DMS153 treated with DMSO at 0.1 percent for 48 hours (cell line): ENCODE measurements at regions not wholly inside any gene's neighbourhood (a gene's known extent, or its start where the extent isn't known, plus 50 kb on each side); places are given as distances from the start of the nearest gene placed in this dataset.

ENCODE experiments used
- DNase-seq: peaks from one replicate; lab custom pipeline; 2025; ENCODE audit not compliant: unreplicated experiment; lab: John Stamatoyannopoulos, UW

- no peak for DNase-seq
Observed at GRCh38 chr9:109880276-109881169, 100.5 kb downstream of the PALM2AKAP2 start.

GRCh38 chr9:109883623-109884022, 103.6 kb downstream of the PALM2AKAP2 start:
- no peak for DNase-seq

- no peak for DNase-seq
Observed at GRCh38 chr9:109886041-109886440, 106.0 kb downstream of the PALM2AKAP2 start.

GRCh38 chr9:109886617-109887016, 106.6 kb downstream of the PALM2AKAP2 start:
- DNase-seq: no peak

GRCh38 chr9:109887079-109887478, 107.1 kb downstream of the PALM2AKAP2 start:
- no peak for DNase-seq

GRCh38 chr9:109888695-109889094, 108.7 kb downstream of the PALM2AKAP2 start:
- no peak for DNase-seq

GRCh38 chr9:109889456-109889855, 109.5 kb downstream of the PALM2AKAP2 start:
- DNase-seq: peak; percentile 13

GRCh38 chr9:109893241-109893640, 113.2 kb downstream of the PALM2AKAP2 start:
- no peak for DNase-seq

- no peak for DNase-seq
Observed at GRCh38 chr9:109894473-109894872, 114.5 kb downstream of the PALM2AKAP2 start.

GRCh38 chr9:109894921-109895758, 115.1 kb downstream of the PALM2AKAP2 start:
- DNase-seq: no peak

- DNase-seq: no peak
Observed at GRCh38 chr9:109901201-109901600, 121.2 kb downstream of the PALM2AKAP2 start.

- peak; percentile 81 for DNase-seq
Observed at GRCh38 chr9:109903515-109904138, 123.6 kb downstream of the PALM2AKAP2 start.

- no peak for DNase-seq
Observed at GRCh38 chr9:109904666-109905065, 124.7 kb downstream of the PALM2AKAP2 start.

GRCh38 chr9:109905472-109905871, 125.5 kb downstream of the PALM2AKAP2 start:
- no peak for DNase-seq

- no peak for DNase-seq
Observed at GRCh38 chr9:109906766-109907382, 126.9 kb downstream of the PALM2AKAP2 start.

GRCh38 chr9:109907400-109907799, 127.4 kb downstream of the PALM2AKAP2 start:
- DNase-seq: no peak

GRCh38 chr9:109907810-109908458, 127.9 kb downstream of the PALM2AKAP2 start:
- DNase-seq: no peak

GRCh38 chr9:109908459-109909390, 128.7 kb downstream of the PALM2AKAP2 start:
- no peak for DNase-seq
